Mammary epithelial cell (primary cell): ENCODE measurements at regions not wholly inside any gene's neighbourhood (a gene's known extent, or its start where the extent isn't known, plus 50 kb on each side); places are given as distances from the start of the nearest gene placed in this dataset.

ENCODE experiments used
- CTCF ChIP-seq, 2 donors: IDR thresholded peaks in 1 of 2; conservative IDR thresholded peaks in 1 of 2; 2 replicates each; pipeline ENCODE4 v1.5.1; 2011 to 2012; ENCODE audit warnings: inconsistent platforms in 2 of 2, low read length in 2 of 2, mild to moderate bottlenecking in 2 of 2, control low read depth in 1 of 2, low read depth in 1 of 2; ENCODE audit not compliant: insufficient read depth in 1 of 2; ENCODE audit errors: extremely low read depth in 1 of 2
- EZH2 ChIP-seq: IDR thresholded peaks from 2 replicates; pipeline ENCODE4 v1.6.1; 2012; ENCODE audit warnings: low read length, inconsistent platforms, borderline replicate concordance

- TF ChIP-seq EZH2 (no peak), CTCF (conservative IDR thresholded peaks at IDR 0.05 in 1 of 2, IDR thresholded peaks at IDR 0.05 in 1 of 2; ENCODE audit: extremely low read depth in 1 of 2, insufficient read depth in 1 of 2, low read depth in 1 of 2, low read length in 2 of 2) (no peak)
These were observed 163.0 kb upstream of the RNPC3 start for GRCh38 chr1:103362348-103363007.
